HUDEP-2 (cell line): ENCODE measurements at regions not wholly inside any gene's neighbourhood (a gene's known extent, or its start where the extent isn't known, plus 50 kb on each side); places are given as distances from the start of the nearest gene placed in this dataset.

Experiments used
- DNase-seq, 76 experiments: peaks; one replicate each; lab custom pipeline; 2025; ENCODE audit not compliant: unreplicated experiment in 76 of 76; lab: John Stamatoyannopoulos, UW

- DNase-seq: no peak
These were observed 62.6 kb downstream of the MIS18A start for GRCh38 chr21:32216293-32216692.

DNA sequence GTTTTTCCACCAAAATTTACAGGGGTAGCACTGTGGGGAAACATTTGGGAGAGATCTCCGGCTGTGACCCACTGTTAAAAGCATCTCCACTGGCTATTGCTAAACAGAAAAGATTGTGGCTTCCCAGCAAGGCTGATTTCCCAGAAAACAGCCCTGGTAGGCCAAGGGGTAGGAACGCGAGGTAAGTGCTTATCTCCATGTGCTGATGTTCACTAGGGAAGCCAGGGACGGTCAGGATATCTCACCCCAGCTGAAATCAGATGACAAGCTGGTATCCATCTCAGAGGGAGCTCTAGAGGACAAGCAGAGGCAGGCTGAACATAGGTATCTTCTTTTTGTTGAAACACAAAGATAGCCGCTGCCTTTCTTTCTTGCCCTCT, 63.6 kb downstream of the MIS18A start:
- no peak for DNase-seq

DNA sequence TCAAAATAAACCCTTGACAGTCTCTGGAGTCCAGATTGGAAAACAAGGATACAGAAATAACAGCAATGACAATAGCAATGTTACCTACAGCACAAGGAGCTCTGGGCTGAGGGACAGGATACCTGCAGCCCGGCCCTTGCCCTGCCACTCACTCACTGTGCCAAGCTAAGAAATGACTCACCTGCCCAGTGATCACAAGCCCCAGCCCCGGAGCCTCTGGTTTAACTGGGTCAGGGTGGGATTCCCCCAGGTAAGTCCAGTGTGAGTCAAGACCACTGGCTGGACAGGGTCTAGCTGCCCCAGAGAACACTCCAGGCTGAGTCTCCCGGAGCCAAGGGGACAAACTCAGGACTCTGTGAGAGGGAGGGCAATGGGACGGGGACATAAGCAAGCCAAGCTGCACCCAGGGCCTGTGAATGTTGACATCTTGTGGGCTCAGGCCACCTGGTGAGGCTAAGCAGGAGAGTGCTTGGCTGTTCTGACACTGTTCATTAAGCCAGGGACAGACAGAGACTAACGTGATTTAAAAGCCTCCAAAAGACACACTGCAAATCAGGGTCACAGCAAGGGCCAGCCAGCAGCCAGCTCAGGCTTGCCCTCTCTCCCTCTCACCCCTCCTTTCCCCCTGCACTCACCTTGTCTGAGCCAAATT, 64.1 kb downstream of the MIS18A start:
- no peak for DNase-seq

- no peak for DNase-seq
These were observed 66.7 kb downstream of the MIS18A start for GRCh38 chr21:32212116-32212515.

DNA sequence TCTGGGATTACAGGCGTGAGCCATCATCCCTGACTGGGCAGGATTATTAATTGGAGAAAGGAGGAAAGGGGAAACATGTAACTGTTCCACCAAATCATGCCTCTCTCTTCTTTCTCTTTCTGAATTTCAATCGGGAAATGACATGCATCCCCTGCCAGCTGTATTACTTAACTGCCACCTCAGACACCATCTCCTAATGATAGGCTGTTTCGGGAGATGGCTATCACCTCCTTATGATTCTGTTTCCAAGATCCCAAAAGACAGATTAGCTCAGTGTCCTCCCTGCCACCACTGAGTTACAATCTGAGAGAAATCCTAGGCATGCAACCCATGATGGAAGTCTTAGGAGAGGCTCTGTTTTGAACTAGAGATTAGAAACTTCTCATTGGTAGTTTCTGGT, 67.5 kb downstream of the MIS18A start:
- no peak for DNase-seq

DNA sequence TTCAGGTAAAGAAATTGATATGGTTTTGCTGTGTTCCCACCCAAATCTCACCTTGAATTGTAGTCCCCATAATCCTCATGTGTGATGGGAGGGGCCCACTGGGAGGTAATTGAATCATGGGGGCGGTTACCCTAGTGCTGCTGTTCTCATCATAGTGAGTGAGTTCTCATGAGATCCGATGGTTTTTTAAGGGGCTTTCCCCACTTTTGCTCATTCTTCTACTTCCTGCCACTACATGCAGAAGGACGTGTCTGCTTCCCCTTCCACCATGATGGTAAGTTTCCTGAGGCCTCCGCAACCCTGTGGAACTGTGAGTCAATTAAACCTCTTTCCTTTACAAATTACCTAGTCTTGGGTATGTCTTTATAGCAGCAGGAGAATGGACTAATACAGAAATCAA, 69.3 kb downstream of the MIS18A start:
- no peak for DNase-seq

- DNase-seq: peak in 20 of 76 experiments; percentile 4 to 44 (median 16)
These were observed 71.5 kb downstream of the MIS18A start for GRCh38 chr21:32207406-32207716.

DNA sequence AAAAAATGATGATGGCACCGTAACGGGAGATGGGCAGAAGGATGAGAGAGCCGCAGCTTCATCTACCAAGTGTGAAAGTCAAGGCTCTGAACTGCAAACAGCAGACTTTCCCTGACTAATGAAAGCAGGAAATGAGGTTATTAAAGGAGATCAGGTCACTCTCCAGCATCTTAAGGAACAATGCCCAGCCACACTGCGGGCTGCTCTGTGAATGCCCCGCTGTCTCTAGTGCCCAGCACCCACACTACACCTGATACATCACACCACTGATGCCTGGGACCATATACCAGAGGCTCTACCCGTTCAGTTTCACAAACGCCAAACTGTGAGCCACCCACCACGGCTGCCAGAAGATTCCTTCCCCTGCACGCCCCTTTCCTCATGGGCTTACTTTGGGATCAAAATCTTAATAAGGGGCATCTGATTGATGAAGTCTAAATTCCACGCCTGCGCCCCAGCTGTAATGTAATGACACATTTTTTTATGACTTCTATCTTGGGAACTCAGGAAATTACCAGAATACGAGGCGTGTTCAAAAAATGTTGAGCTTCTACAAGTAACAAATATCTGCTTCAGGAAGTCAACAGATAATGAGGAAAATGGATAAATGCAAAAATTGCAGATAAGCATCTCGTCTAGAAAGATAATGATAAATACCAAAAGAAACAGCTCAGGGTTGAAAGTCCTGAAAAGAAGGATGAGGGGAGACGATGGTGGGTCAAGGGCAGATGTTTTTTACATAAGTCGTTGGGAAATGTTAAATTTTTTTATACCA, 72.0 kb downstream of the MIS18A start:
- no peak for DNase-seq

- no peak for DNase-seq
These were observed 74.9 kb downstream of the MIS18A start for GRCh38 chr21:32203877-32204480.

- no peak for DNase-seq
These were observed 78.8 kb downstream of the MIS18A start for GRCh38 chr21:32200029-32200428.

DNA sequence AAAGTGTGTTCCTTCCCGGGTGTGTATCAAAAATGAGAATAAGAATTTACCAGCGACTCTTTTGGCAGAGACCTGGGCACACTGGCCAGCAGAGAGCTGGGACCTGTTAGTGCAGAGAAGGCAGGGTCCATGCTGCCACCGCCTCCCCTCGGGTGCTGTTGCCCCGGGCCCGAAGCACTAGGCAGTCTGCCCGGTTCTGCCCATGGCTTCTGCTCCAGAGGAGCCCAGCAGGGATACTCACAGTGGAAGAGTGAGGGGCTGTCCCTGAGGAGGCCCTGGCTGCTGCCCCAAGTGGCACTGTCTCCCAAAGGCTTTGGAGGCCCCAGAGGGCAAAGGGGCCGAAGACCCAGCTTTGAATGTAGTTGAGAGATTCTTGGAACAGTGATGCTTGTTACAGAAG, 80.5 kb downstream of the MIS18A start:
- no peak for DNase-seq

GRCh38 chr21:32197896-32198295, 81.0 kb downstream of the MIS18A start:
- DNase-seq: no peak

- no peak for DNase-seq
These were observed 82.8 kb downstream of the MIS18A start for GRCh38 chr21:32196001-32196400.

- DNase-seq: no peak
These were observed 85.8 kb downstream of the MIS18A start for GRCh38 chr21:32193098-32193465.

- DNase-seq: no peak
These were observed 86.4 kb downstream of the MIS18A start for GRCh38 chr21:32192291-32193097.

GRCh38 chr21:32190493-32191144, 88.2 kb downstream of the MIS18A start:
- no peak for DNase-seq

GRCh38 chr21:32189688-32190483, 89.0 kb downstream of the MIS18A start:
- DNase-seq: no peak

- no peak for DNase-seq
These were observed 92.0 kb downstream of the MIS18A start for GRCh38 chr21:32186804-32187203.

DNA sequence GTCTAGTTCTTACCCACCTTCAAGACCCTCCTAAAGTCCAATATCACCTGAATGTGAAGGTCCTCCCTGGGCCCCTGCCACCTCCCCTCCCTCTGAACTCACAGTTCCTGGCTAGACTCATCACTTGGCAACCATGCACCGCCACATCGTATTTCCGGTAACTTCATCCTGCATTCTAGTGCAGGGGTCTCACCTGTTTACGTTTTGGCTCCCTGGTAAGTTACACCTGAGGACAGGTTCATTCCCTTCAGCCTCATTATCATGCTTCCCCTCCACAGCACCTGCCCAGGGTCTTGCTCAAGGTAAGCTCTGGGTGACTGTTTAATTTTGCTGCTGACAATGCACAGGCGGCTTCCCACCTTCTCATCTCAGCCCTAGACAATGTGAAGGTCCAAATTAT, 93.1 kb downstream of the MIS18A start:
- no peak for DNase-seq

GRCh38 chr21:32185103-32185502, 93.7 kb downstream of the MIS18A start:
- DNase-seq: peak in 1 of 76 experiments; percentile 43
